GM19351 (cell line): ENCODE measurements at regions not wholly inside any gene's neighbourhood (a gene's known extent, or its start where the extent isn't known, plus 50 kb on each side); places are given as distances from the start of the nearest gene placed in this dataset.

Experiments
- ATAC-seq: cut with Tn5 transposase; IDR thresholded peaks from one replicate; pipeline ENCODE4 v1.9.1; 2021; ENCODE audit warnings: mild to moderate bottlenecking, moderate library complexity; ENCODE audit not compliant: unreplicated experiment

- no peak for ATAC-seq
Observed at GRCh38 chr4:129345609-129346008, 249.7 kb downstream of the C4orf33 start.

GRCh38 chr4:129346036-129346435 is 250.1 kb downstream of the C4orf33 start:
- no peak for ATAC-seq

GRCh38 chr4:129346734-129347133 is 250.8 kb downstream of the C4orf33 start:
- ATAC-seq = no peak

GRCh38 chr4:129350834-129351721 is 255.1 kb downstream of the C4orf33 start:
- ATAC-seq = no peak

GRCh38 chr4:129352480-129352879 is 256.5 kb downstream of the C4orf33 start:
- ATAC-seq = no peak

GRCh38 chr4:129353490-129353889 is 257.5 kb downstream of the C4orf33 start:
- no peak for ATAC-seq

GRCh38 chr4:129355031-129355430 is 259.1 kb downstream of the C4orf33 start:
- ATAC-seq = no peak

GRCh38 chr4:129355516-129355915 is 259.6 kb downstream of the C4orf33 start:
- no peak for ATAC-seq

GRCh38 chr4:129358571-129358970 is 262.6 kb downstream of the C4orf33 start:
- ATAC-seq = no peak

GRCh38 chr4:129359461-129359860 is 263.5 kb downstream of the C4orf33 start:
- ATAC-seq = no peak

- ATAC-seq = peak; percentile 91
Observed at GRCh38 chr4:129362691-129363274, 266.8 kb downstream of the C4orf33 start.

- ATAC-seq = no peak
Observed at GRCh38 chr4:129364747-129365452, 268.9 kb downstream of the C4orf33 start.

GRCh38 chr4:129369361-129370010 is 273.5 kb downstream of the C4orf33 start:
- ATAC-seq = no peak

- no peak for ATAC-seq
Observed at GRCh38 chr4:129371065-129371464, 275.1 kb downstream of the C4orf33 start.

- ATAC-seq = no peak
Observed at GRCh38 chr4:129371926-129372325, 276.0 kb downstream of the C4orf33 start.

GRCh38 chr4:129377131-129377845 is 281.3 kb downstream of the C4orf33 start:
- no peak for ATAC-seq

- no peak for ATAC-seq
Observed at GRCh38 chr4:129378364-129378763, 282.4 kb downstream of the C4orf33 start.

- no peak for ATAC-seq
Observed at GRCh38 chr4:129379429-129379828, 283.5 kb downstream of the C4orf33 start.

- no peak for ATAC-seq
Observed at GRCh38 chr4:129384974-129385373, 289.0 kb downstream of the C4orf33 start.

- no peak for ATAC-seq
Observed at GRCh38 chr4:129387666-129388065, 291.7 kb downstream of the C4orf33 start.

- no peak for ATAC-seq
Observed at GRCh38 chr4:129393976-129394375, 298.0 kb downstream of the C4orf33 start.
